Gastroesophageal sphincter (tissue), 3 donors: ENCODE measurements at regions not wholly inside any gene's neighbourhood (a gene's known extent, or its start where the extent isn't known, plus 50 kb on each side); places are given as distances from the start of the nearest gene placed in this dataset.
"Not testable (repeated sequence)": the region's sequence is repeated elsewhere in the genome, so short reads cannot be mapped to it uniquely, and the experiment has no call there.

ENCODE experiments used
- EP300 ChIP-seq: sonication (generic); formaldehyde crosslinking; IDR thresholded peaks from one replicate; pipeline ENCODE4 v1.6.1; 2017; ENCODE audit warnings: antibody characterized with exemption, mild to moderate bottlenecking
- POLR2A ChIP-seq, 2 donors: fragments of 450-650 bp; IDR thresholded peaks; one replicate each; pipeline ENCODE4 v1.6.1; 2017; ENCODE audit warnings: antibody characterized with exemption in 2 of 2, mild to moderate bottlenecking in 2 of 2, moderate library complexity in 1 of 2
- POLR2AphosphoS5 ChIP-seq: sonication (generic); formaldehyde crosslinking; IDR thresholded peaks from one replicate; pipeline ENCODE4 v1.6.1; 2017; ENCODE audit warnings: antibody characterized with exemption
- TF ChIP-seq, protein P1 (sequence below), 4 experiments: fragments of 200-600 bp in 2 of 4; fragments of 450-650 bp in 2 of 4; sonication (generic) in 1 of 4; IDR thresholded peaks; one replicate each; pipeline ENCODE4 v1.5.1; 2017 to 2019; ENCODE audit warnings: antibody characterized with exemption in 4 of 4, mild to moderate bottlenecking in 2 of 4, moderate library complexity in 2 of 4

DNA sequence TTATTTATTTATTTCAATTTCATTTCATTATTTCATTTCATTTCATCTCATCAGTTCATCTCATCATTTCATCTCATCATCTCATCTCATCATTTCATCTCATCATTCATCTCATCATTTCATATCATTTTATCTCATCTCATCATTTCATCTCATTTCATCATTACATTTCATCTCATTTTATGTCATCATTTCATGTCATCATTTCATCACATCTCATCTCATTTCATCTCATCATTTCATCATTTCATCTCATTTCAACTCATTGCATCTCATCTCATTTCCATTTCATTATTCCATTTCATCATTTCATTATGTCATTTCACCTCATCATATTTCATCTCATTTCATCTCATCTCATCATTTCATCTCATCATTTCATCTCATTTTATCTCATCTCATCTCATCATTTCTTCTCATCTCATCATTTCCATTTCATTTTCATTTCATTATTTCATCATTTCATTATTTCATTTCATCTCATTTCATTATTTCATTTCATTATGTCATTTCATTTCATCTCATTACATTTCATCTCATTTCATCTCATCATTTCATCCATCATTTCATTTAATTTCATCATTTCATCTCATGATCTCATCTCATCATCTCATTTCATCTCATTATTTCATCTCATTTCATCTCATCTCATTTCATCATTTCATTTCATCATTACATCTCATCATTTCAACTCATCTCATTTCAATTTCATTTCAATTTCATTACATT is 2868.6 kb downstream of the RPIA start:
- not testable (repeated sequence) for TF ChIP-seq POLR2AphosphoS5; EP300; POLR2A (IDR thresholded peaks at IDR 0.05)
- TF ChIP-seq, protein P1, sequence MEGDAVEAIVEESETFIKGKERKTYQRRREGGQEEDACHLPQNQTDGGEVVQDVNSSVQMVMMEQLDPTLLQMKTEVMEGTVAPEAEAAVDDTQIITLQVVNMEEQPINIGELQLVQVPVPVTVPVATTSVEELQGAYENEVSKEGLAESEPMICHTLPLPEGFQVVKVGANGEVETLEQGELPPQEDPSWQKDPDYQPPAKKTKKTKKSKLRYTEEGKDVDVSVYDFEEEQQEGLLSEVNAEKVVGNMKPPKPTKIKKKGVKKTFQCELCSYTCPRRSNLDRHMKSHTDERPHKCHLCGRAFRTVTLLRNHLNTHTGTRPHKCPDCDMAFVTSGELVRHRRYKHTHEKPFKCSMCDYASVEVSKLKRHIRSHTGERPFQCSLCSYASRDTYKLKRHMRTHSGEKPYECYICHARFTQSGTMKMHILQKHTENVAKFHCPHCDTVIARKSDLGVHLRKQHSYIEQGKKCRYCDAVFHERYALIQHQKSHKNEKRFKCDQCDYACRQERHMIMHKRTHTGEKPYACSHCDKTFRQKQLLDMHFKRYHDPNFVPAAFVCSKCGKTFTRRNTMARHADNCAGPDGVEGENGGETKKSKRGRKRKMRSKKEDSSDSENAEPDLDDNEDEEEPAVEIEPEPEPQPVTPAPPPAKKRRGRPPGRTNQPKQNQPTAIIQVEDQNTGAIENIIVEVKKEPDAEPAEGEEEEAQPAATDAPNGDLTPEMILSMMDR (IDR thresholded peaks at IDR 0.05), result not testable (repeated sequence)
